Caco-2 (cell line): ENCODE measurements at regions not wholly inside any gene's neighbourhood (a gene's known extent, or its start where the extent isn't known, plus 50 kb on each side); places are given as distances from the start of the nearest gene placed in this dataset.
A peak's percentile ranks its signal among the peaks of the same experiment; 100 is the strongest.

ENCODE experiments used
- BruUV-seq: library from RNA; stranded (reverse); fragments of 400-500 nt; replicated peaks from 2 replicates; lab custom pipeline; 2021; lab: Mats Ljungman, UMichigan
- CTCF ChIA-PET: fragments of 300-600 bp; sonication (Branson Sonifier 250); formaldehyde crosslinking; loops from one replicate; lab custom pipeline; 2022; ENCODE audit warnings: antibody characterized with exemption; lab: Charles Lee
- POLR2A ChIA-PET: fragments of 300-600 bp; sonication (Branson Sonifier 250); formaldehyde crosslinking; loops from one replicate; lab custom pipeline; 2022; ENCODE audit warnings: antibody characterized with exemption; lab: Charles Lee
- DNase-seq, 2 experiments: peaks; one replicate each; pipeline versions ENCODE4 v3.0.0 to v3.0.0-alpha.2; 2020 to 2022
- H3K27me3 ChIP-seq: replicated peaks from 2 replicates; pipeline ENCODE4 v1.6.0; 2011; ENCODE audit warnings: low read length; ENCODE audit not compliant: control insufficient read depth, insufficient read depth
- H3K36me3 ChIP-seq: 2 replicates; pipeline ENCODE4 v1.5.1; 2011; ENCODE audit warnings: low read length; ENCODE audit not compliant: control insufficient read depth, insufficient read depth
- H3K4me1 ChIP-seq: fragments of 250-450 bp; sonication (Bioruptor Pico); 2 replicates; pipeline ENCODE4 v1.5.1; 2020; ENCODE audit warnings: mild to moderate bottlenecking
- H3K4me3 ChIP-seq: 2 replicates; pipeline ENCODE4 v1.5.1; 2011; ENCODE audit warnings: low read depth, mild to moderate bottlenecking, control low read depth, low read length
- H3K9me3 ChIP-seq: fragments of 250-450 bp; sonication (Bioruptor Pico); 2 replicates; pipeline ENCODE4 v1.5.1; 2020; ENCODE audit warnings: mild to moderate bottlenecking, moderate library complexity
- H3K27ac Mint-ChIP-seq: one replicate; pipeline ENCODE4 v1.8.0; 2022; ENCODE audit warnings: mixed read lengths; ENCODE audit not compliant: unreplicated experiment
- H3K27me3 Mint-ChIP-seq: one replicate; pipeline ENCODE4 v1.8.0; 2022; ENCODE audit warnings: mixed read lengths; ENCODE audit not compliant: insufficient read depth, unreplicated experiment
- H3K36me3 Mint-ChIP-seq: one replicate; pipeline ENCODE4 v1.8.0; 2022; ENCODE audit warnings: mild to moderate bottlenecking, mixed read lengths; ENCODE audit not compliant: insufficient read depth, unreplicated experiment
- H3K4me1 Mint-ChIP-seq: one replicate; pipeline ENCODE4 v1.8.0; 2022; ENCODE audit warnings: low read depth, mixed read lengths; ENCODE audit not compliant: unreplicated experiment
- H3K4me3 Mint-ChIP-seq: one replicate; pipeline ENCODE4 v1.8.0; 2022; ENCODE audit warnings: mild to moderate bottlenecking, moderate library complexity, mixed read lengths; ENCODE audit not compliant: unreplicated experiment
- H3K9me3 Mint-ChIP-seq: one replicate; pipeline ENCODE4 v1.8.0; 2022; ENCODE audit warnings: mixed read lengths; ENCODE audit not compliant: unreplicated experiment
- CTCF ChIP-seq, 2 experiments: fragments of 200-600 bp in 1 of 2; IDR thresholded peaks; 1 replicate in 1 of 2; 2 replicates in 1 of 2; pipeline versions ENCODE4 v1.5.1 to v1.8.0; 2011 to 2022; ENCODE audit warnings: antibody characterized with exemption in 1 of 2, control low read depth in 1 of 2, inconsistent platforms in 1 of 2, low read depth in 1 of 2, low read length in 1 of 2, mild to moderate bottlenecking in 1 of 2, moderate library complexity in 1 of 2; ENCODE audit not compliant: insufficient read depth in 1 of 2, severe bottlenecking in 1 of 2, unreplicated experiment in 1 of 2
- intact Hi-C: fragments of 100-400 bp; cut with micrococcal nuclease; formaldehyde crosslinking; loops from one replicate; pipeline ENCODE4 v1.10.0; 2022; ENCODE audit not compliant: unreplicated experiment

GRCh38 chr3:167106456-167106855, 273.6 kb downstream of the ZBBX start:
- CTCF ChIA-PET: no interaction called here
- no peak for DNase-seq
- Histone ChIP-seq H3K36me3 (no peaks in the 10 kb centered on the region), H3K9me3 (no peaks in the 10 kb centered on the region), H3K27me3 (no peaks in the 10 kb centered on the region), H3K4me3 (no peak overlapping the region), H3K4me1 (no peaks in the 10 kb centered on the region)
- no TSS peak for BruUV-seq
- POLR2A ChIA-PET: no interaction called here
- no peaks in the 10 kb centered on the region for H3K27me3 Mint-ChIP-seq
- H3K4me3 Mint-ChIP-seq: no peak overlapping the region
- no peak overlapping the region for H3K27ac Mint-ChIP-seq
- no peaks in the 10 kb centered on the region for H3K36me3 Mint-ChIP-seq
- H3K4me1 Mint-ChIP-seq: no peaks in the 10 kb centered on the region
- H3K9me3 Mint-ChIP-seq: no peaks in the 10 kb centered on the region
- intact Hi-C loops: no loop called here
- TF ChIP-seq CTCF (IDR thresholded peaks at IDR 0.05; ENCODE audit: insufficient read depth in 1 of 2, low read depth in 1 of 2, low read length in 1 of 2, severe bottlenecking in 1 of 2, unreplicated experiment in 1 of 2): no peak

- no peaks in the 10 kb centered on the region for H3K4me1 Mint-ChIP-seq
- no peaks in the 10 kb centered on the region for H3K27me3 ChIP-seq
- BruUV-seq: no TSS peak
- no peak overlapping the region for H3K4me3 Mint-ChIP-seq
- CTCF ChIA-PET: no interaction called here
- DNase-seq: no peak
- no peaks in the 10 kb centered on the region for H3K27me3 Mint-ChIP-seq
- no peaks in the 10 kb centered on the region for H3K36me3 ChIP-seq
- H3K36me3 Mint-ChIP-seq: no peaks in the 10 kb centered on the region
- H3K27ac Mint-ChIP-seq: no peak overlapping the region
- TF ChIP-seq CTCF (IDR thresholded peaks at IDR 0.05; ENCODE audit: insufficient read depth in 1 of 2, low read depth in 1 of 2, low read length in 1 of 2, severe bottlenecking in 1 of 2, unreplicated experiment in 1 of 2): peak in 1 of 2 experiments; percentile 25
- intact Hi-C loops: loop anchor here (1.0 kb wide), 2 partner anchors 107 to 248 kb away; no protein-coding TSS in a partner anchor
- no peak overlapping the region for H3K4me3 ChIP-seq
- no peaks in the 10 kb centered on the region for H3K4me1 ChIP-seq
- H3K9me3 ChIP-seq: no peaks in the 10 kb centered on the region
- no peaks in the 10 kb centered on the region for H3K9me3 Mint-ChIP-seq
- POLR2A ChIA-PET: no interaction called here
Measured at GRCh38 chr3:167102071-167102470, 278.0 kb downstream of the ZBBX start.

GRCh38 chr3:167100651-167101050, 279.4 kb downstream of the ZBBX start:
- intact Hi-C loops: no loop called here
- TF ChIP-seq CTCF (IDR thresholded peaks at IDR 0.05; ENCODE audit: insufficient read depth in 1 of 2, low read depth in 1 of 2, low read length in 1 of 2, severe bottlenecking in 1 of 2, unreplicated experiment in 1 of 2): no peak
- Histone ChIP-seq H3K36me3 (no peaks in the 10 kb centered on the region), H3K9me3 (no peaks in the 10 kb centered on the region), H3K4me1 (no peaks in the 10 kb centered on the region), H3K4me3 (no peak overlapping the region), H3K27me3 (no peaks in the 10 kb centered on the region)
- BruUV-seq: no TSS peak
- ChIA-PET CTCF (no interaction called here), POLR2A (no interaction called here)
- Mint-ChIP-seq H3K4me1 (no peaks in the 10 kb centered on the region), H3K27me3 (no peaks in the 10 kb centered on the region), H3K36me3 (no peaks in the 10 kb centered on the region), H3K4me3 (no peak overlapping the region), H3K27ac (no peak overlapping the region), H3K9me3 (no peaks in the 10 kb centered on the region)
- DNase-seq: no peak
